GM11168 (cell line): ENCODE measurements at regions not wholly inside any gene's neighbourhood (a gene's known extent, or its start where the extent isn't known, plus 50 kb on each side); places are given as distances from the start of the nearest gene placed in this dataset.

Experiments used
- in situ Hi-C: fragments of 300-500 bp; cut with MboI; formaldehyde crosslinking; loops from one replicate; pipeline ENCODE4 v1.12.0; 2022; ENCODE audit warnings: low sequenced_read_pairs; ENCODE audit not compliant: unreplicated experiment

DNA sequence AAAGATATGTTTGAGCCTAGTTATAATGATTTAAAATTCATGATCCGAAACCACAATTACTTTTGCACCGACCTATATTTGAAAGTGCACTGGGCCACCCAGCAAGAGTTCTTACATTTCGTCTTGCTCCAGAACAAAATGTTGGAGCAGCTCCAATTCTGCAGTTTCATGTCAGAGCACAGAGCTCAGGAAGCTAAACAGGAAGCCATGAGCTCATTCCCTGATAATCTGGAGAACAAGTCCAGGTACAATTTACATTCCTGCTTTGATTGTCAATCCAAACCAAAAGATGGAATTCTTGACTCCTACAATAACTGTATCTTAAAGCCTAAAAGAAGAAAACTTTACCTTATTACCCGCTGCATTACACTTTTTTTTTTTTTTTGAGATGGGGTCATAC, 131.8 kb downstream of the KCTD12 start:
- in situ Hi-C loops, result no loop called here

DNA sequence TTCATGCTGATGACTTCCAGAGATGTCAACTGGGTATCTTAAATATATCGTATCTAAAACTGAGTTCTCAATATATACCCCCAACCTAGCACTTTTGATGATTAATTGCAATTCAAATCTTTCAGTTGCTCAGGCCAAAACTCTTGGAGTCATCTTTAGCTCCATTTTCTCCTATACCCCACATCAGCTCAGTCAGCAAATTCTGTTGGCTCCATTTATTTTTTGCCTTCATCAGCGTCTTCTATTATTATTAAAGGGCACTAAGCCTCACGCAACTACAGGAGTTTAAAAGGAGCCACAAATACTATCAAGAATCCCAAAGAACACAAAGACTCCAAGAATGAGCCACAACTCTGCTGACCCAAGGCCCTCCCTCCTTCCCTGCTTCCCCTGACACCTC, 134.9 kb downstream of the KCTD12 start:
- in situ Hi-C loops, result no loop called here

DNA sequence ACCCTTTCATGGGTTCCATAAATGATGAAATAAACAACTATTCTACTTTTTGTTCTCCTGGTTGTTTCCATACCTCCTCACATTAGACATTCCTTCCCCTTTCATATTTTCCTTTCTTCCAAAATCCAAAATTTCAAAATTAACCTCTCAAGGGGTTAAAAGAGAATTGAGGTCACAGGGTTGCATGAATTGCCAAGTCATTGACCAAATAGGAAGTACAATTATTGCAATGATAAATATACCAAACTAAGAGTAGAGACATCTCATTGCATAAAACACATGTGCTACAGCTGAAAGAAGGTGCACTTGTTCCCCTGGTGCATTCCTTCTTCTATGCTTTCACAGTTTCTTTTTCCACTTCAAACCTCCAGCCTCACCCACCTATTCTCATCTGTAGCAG, 136.1 kb downstream of the KCTD12 start:
- in situ Hi-C loops, result no loop called here

DNA sequence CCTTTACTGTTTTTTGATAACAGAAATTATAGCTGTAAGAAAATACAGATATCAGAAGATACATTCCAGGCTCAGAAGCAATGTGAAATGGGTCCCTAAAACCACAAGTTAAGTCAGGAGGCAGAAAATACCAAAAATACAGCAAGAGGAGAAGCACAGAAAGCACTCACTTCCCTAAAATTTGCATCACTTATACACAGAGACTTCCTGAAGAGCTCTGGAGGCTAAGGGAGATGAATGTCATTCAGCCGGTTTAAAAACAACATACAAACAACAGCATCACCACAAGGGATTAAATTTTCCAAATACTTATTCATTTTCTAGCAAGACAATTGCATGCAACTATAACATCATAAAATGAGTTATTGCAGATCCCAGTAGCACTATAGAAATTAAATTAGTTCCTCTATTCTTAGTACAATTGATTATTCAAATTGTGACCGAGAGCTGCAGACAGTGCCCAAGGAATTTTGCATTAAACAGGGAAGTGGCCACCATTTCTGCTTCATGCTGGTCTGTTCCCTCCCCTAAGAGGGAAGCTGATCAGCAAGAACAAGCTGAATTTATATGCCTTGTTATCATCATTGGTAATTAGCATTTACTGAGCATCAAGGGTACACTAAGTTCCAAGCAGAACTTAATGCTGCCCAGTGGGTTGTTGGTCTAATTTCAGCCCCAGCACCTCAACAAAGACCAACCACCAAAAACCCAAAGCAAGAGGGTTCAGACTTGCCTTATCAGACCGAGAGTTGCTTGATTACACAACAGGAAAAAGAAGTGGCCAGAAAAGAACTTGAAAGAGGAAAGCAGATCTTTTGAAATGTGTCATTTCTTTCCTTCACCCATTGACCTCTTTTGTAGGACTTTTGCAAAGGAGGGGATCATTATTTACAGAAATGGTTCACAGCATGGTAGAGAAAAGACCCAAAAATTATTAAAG, 140.7 kb downstream of the KCTD12 start:
- in situ Hi-C loops, result no loop called here

DNA sequence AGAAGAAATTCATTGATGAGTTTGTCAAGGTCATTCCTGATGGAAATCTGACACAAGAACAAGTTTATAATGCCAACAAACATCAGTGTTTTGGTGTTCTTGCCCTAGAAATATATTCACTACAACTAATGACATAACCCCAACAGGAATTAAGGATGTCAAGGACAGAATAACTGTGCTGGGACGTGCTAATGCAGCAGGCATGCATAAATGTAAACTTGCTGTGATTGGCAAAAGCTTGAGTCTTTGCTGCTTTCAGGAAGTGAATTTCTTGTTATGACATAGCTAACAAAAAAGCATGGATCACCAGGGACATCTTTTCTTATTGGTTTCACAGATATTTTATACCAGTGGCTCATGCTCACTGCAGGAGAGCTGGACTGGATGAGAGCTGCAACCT, 144.6 kb downstream of the KCTD12 start:
- in situ Hi-C loops, result no loop called here

DNA sequence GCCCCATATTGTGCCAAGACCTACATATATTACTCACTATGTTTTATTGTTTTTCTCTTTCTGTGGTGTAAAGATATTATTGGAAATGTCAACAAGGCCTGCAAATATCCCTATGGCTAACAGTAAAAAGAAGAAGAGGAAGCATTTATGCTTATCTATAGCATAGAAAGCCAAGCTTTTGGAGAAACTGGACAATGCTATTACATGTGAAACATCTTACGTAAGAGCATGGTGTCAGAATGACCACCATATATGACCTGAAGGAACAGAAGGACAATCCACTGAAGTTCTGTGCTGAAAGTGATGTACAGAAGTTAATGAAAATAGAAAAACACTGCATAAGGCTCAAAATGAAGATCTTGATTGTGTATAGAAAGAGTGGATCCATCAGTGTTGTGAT, 145.2 kb downstream of the KCTD12 start:
- in situ Hi-C loops, result no loop called here

DNA sequence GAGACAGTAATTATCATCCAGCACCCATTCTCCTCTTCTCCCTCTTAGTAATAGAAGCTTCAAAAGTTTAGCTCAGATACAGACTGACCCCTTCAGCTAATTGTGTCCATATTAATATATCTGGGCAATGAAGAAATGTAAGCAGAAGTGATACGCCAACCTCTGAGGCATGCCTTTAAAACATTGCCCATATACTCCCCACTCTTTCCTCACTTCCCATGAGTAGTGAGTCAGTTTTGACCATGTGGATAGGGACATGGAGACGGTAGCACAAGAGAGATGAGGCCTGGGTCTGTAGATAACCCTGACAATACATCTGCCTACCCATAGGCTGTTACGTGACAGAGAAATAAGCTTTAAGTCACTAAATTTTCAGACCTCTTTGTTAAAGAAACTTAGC, 147.6 kb downstream of the KCTD12 start:
- in situ Hi-C loops, result no loop called here

DNA sequence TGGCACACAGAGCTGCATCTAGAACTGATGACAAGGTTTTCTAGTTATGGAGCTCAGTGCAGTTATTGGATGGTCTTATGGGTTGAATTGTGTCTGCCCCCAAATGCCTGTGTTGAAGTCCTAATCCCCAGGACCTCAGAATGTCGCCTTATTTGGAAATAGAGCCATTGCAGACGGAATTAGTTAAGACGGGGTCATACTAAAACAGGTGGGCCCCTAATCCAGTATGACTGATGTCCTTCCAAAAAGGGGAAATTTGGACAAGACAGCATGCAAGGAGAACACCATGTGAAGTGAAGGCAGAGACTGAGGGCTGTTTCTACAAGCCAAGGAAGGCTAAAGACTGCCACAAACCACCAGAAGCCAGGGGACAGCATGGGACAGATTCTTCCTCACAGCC, 148.7 kb downstream of the KCTD12 start:
- in situ Hi-C loops, result no loop called here

DNA sequence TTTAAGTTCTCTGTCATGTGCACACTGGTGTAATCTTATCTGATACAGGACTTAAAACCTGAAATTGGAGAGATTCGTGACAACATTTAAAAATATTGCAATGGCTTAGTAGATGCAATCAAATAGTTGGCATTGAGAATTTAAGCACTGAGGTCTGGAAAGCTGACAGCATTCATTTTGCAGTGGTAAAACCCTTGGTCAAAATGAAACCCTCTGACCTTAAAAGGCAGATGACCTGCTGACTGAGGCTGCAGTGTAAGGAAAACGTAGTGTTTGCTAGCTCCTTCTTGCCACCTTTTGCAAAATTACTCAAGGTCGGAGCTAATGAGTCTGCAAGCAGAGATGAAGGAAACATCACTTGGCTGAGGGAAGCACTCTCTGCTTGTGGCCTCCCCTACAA, 150.6 kb downstream of the KCTD12 start:
- in situ Hi-C loops, result no loop called here

DNA sequence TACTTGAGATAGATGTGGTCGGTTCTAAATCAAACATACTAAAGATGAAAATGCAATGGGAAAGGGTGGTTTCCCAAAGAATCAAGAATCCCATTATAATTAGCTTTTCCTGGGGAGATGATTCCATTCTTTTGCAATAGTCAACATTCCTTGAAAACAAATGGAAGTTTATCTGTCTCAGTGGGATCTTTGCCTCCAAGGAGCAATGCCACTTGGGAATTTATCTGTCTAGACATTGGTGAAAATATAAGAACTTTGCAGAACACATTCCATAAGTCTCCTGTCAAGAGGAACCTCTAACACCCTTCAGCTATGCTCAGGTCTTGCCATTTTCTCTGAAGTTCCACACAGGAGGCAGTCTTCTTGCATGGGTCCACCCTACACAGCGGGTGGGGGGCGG, 152.5 kb downstream of the KCTD12 start:
- in situ Hi-C loops, result no loop called here

DNA sequence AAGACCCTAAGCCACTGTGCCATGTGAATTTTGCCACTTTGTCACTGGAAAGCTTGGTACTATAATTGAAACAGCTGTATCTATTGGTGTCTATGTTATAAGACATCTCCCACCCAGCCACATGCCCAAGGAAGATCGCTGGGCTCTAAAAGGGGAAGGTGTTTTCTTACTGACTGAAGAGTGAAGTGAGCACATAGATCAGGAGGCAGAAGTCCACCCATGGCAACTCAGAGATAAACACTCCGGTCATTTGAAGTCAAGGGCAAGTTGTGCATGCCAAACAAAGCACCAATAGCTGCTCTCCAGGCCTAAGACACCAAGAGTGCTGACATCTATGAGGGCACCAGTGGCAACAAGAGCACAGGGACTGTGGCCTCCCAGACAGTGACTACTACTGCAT, 153.8 kb downstream of the KCTD12 start:
- in situ Hi-C loops, result no loop called here

DNA sequence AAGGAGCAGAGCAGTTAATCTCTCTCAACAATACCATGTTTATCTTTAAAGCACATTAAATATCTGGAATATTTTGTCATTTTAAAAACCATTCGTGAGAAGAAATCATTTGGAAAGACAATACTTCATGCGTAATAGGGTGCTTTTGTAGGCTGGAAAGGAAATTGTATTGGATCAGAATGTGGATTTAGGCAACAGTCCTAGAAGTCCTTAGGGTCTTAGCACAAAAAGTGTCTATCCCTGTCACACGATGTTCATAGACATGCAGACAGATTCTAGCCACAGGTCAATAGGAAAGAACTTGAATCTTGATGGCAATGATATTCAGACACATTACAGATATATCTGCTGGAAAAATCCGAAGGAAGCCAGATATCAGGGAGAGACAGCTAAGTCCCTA, 156.0 kb downstream of the KCTD12 start:
- in situ Hi-C loops, result no loop called here

DNA sequence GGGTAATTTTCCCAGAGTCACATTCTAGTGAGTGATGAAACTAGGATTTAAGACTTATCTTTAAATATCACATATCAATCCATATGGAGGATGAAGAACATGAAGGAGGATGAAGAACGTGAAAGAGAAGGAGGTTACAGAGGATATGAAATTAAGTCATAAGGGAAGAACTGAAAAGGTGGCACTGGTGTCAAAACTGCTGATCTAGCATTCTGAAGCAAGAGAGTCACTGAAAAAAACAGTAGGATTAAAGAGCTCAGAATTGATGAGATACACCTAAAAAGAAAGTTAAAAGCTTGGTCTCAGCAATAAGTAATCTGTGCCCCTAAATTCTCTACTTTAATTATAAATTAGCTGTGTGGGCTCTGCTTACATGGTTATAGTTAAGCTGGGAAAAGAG, 156.5 kb downstream of the KCTD12 start:
- in situ Hi-C loops, result no loop called here

DNA sequence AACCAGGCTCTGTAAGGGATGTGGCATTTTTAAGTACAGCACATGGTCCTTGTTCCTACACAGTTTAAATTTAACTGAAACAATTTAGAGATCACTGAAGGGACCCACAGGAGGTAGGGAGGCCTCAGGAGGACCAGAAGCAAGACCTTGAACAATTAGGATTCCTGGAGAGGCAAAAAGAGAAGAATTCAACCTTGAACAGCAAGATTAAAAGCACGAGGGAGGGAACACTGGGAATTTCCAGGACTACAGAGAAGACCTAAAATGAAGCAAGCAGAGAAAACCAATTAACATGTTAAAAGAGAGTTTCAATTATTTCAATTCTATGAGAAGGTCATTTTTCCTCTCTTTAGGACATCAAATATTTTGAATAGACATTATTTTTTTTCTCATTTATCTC, 160.3 kb downstream of the KCTD12 start:
- in situ Hi-C loops, result no loop called here

DNA sequence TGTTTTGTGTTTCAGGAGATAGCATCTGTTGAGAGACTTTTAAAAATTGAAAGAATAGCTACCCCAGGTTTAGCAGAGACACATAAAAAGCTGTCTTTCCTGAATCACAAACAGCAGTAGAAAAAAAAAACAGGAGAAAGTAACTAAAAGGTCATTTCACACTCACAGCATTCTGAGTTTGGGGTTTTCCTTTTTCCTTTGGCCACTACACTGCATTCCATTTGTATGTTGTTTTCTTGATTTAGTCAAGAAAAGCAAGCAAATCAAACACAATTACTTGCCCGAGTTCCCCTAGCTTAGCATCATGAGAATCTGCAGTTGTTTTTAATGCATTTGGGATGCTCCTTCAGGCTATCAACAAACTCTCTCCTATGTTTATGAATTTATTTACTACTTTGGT, 161.0 kb downstream of the KCTD12 start:
- in situ Hi-C loops, result no loop called here

DNA sequence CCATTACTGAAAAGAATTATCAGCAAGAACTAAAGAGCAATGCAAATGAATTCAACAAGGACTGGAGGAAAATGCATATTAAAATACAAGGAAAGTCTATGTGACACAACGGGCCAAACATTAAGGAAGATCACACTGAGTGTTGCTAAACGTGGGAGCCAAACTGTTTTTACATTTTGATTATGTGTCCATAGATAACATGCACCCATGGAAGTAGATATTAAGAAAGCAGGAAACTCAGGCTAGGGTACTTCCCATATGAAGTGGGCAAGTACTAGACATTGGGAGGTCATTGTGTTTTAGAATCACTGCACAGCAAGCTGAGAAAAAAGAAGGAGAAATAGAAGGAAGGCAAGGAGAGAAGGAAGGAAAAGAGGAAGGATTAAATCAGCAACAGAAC, 161.8 kb downstream of the KCTD12 start:
- in situ Hi-C loops, result no loop called here

DNA sequence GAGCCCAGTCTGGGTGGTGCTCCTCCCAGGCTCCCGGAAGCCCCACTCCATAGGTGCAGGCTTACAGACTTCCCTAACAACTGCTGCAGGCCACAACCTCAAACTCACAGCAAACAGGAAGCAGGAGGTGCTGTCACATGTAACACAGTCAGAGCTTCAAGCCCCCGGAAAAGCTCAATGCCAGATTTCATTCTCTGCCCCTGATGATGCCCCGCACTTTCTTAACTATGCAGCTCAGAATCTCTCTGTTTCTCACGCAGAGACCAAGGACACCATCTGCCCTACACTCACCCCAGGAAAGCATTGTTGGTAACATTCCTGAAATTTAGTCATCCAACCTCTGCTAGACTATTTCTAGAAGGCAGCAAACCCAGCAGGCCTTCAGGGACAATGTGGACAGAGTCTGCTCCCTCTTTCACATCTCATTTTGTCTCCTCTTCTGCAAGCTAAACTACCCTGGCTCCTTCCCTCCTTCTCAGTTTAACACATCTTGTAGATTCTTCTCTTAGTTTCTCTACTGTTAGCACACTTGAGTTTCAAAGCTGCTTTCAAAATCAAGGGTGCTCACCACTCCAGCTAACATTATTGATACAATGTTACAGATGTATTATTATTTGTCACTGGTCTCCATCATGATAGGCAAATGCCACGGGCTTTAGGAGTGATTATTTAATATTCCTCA, 162.5 kb downstream of the KCTD12 start:
- in situ Hi-C loops, result no loop called here

DNA sequence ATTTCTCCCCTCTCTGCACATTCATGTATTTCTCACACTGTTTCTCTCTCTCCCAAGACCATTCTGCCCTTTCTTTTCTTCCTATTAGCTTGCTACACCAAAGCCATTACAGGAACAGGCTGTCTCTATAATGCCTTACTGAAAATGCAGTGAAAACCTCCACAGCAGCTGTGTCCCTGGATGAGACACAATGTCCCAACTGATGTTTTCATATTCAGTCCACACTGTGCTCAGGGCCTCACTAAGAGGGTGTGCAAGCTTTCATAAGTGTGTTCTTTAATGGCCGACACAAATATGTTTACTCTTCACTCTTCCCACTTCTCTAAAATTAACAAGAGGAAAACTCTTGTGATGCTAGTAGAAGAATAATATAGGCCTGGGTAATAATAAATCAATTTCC, 163.4 kb downstream of the KCTD12 start:
- in situ Hi-C loops, result no loop called here

DNA sequence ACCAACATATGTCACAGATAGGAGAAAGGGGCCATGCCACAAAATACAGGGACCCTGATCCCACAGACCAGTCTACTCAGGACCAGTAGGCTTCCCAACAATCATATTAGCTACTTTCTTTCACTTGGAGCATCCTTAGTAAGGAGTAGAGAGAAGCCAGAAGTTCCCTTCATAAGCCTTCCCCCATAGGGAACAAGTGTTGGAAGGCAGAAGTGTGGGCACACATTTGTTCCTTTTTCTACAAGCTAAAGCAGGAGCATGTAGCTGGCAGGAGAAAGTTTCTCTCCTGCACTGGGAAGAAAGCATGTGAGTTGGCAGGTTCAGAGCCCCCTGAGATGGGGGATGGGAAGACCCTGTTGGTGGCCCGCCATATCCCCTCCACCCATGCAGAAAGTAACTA, 165.4 kb downstream of the KCTD12 start:
- in situ Hi-C loops, result no loop called here

DNA sequence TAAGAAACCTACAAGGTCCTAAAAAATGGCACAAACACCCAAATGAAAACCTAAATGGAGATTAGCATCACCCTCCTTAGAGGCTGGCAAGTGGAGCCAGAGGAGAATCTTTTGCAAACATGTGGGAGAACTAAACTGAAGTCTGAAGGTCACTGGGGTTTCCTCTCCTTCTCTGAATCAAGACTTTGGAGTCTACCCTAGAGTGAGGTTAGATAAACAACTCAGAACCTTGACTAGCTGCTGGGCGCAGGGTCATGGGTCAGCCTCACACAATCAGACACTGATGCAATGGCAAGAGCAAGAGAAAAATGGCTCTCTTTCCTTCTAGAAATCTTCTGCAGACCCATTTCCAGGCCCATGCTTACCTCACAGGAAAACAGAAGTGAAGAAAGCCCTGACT, 165.8 kb downstream of the KCTD12 start:
- in situ Hi-C loops, result no loop called here

DNA sequence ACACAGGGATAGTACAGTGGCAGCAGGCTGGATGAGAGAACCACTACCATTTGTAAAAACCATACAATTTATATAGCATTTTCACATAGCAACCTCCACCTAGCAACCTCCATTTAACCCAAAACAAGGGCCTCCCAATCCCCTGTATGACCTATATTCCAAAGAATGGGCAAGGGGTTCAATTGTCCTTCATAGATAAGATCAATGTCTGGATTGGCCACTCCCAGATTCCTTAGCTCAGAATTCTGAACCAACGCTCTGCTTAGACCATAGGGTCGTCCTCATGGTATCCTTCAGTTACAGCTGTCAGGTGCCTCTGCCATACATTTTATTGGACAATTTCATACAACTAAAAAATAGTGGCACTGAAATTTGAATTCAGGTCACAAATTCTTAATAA, 166.2 kb downstream of the KCTD12 start:
- in situ Hi-C loops, result no loop called here

DNA sequence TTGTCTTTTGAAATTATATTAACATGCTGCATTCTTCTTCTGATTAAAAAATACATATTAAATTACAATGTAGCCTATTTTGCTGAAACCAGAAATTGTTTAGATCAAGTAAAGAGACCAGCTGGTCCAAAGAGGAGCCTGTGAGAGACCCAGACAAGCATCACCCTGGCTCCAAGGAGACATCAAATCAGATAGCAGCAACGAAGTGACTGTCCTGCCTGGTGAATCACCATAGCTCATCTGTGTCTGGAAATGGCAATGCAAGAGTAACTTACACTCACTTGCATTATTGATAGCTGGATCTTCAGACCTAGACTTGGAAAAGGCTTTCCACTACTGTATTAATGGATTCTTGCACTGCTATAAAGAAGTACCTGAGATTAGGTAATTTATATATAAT, 169.1 kb downstream of the KCTD12 start:
- in situ Hi-C loops, result no loop called here
